HG02623 (cell line): ENCODE measurements at regions not wholly inside any gene's neighbourhood (a gene's known extent, or its start where the extent isn't known, plus 50 kb on each side); places are given as distances from the start of the nearest gene placed in this dataset.
"Not testable (repeated sequence)": the region's sequence is repeated elsewhere in the genome, so short reads cannot be mapped to it uniquely, and the experiment has no call there.

Experiments used
- ATAC-seq: cut with Tn5 transposase; IDR thresholded peaks from one replicate; pipeline ENCODE4 v1.9.1; 2021; ENCODE audit warnings: moderate library complexity; ENCODE audit not compliant: unreplicated experiment

- ATAC-seq = no peak
These were observed 262.5 kb upstream of the HS3ST1 start for GRCh38 chr4:11691236-11691635.

- no peak for ATAC-seq
These were observed 259.0 kb upstream of the HS3ST1 start for GRCh38 chr4:11687727-11688126.

GRCh38 chr4:11685481-11685880, 256.8 kb upstream of the HS3ST1 start:
- ATAC-seq = no peak

- no peak for ATAC-seq
These were observed 246.5 kb upstream of the HS3ST1 start for GRCh38 chr4:11675051-11675800.

GRCh38 chr4:11670304-11670703, 241.6 kb upstream of the HS3ST1 start:
- no peak for ATAC-seq

DNA sequence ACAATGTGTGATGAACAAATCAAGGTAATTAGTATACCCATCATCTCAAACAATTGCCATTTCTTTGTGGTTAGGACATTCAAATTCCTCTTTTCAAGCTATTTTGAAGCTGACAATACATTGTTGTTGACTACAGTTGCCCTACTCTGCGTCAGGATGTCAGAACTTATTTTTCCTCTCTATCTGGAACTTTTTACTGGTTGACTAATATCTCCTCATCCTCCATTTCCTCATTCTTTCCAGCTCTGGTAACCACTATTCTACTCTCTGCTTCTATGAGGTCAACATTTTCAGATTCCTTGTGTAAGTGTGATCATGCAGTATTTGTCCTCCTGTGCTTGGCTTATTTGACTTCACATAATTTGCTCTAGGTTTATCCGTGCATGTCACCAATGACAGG, 240.5 kb upstream of the HS3ST1 start:
- no peak for ATAC-seq

- ATAC-seq = no peak
These were observed 234.4 kb upstream of the HS3ST1 start for GRCh38 chr4:11663114-11663513.

DNA sequence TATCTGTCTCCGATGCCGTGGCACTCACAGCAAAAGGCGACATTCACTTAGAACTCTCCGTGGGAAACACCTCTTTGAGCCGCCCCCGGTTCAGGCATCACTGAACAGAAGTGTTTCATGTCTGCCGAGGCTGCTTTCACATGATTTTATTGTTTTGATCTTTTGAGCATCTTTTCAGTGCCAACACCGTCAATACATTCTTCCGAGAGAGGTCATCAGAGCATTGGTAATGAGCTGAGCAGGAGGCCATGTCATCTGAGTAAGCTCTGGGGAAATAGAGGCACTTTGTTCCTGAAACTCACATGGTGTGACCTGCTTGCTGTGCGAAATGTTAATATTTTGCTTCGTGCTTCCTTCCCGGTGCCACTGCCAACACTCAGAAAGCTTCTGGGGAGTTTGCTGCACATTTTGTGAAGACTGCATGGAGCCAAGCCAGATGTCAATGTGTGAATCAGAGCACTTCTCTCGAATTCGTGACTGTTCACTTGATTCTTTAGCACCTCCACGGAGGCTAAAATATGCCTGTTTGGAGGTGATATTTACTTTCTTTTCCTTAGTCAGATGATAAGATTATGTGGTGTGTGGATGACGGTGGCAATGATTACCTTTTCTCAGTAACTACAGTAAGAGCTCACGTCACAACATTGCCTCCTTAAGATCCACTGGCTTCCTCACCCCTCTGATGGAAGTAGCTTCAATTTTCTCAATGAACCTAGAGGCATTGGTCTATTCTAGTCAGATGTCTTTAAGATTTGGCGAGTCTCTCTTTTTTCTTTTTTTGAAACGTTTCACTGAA, 222.3 kb upstream of the HS3ST1 start:
- no peak for ATAC-seq

DNA sequence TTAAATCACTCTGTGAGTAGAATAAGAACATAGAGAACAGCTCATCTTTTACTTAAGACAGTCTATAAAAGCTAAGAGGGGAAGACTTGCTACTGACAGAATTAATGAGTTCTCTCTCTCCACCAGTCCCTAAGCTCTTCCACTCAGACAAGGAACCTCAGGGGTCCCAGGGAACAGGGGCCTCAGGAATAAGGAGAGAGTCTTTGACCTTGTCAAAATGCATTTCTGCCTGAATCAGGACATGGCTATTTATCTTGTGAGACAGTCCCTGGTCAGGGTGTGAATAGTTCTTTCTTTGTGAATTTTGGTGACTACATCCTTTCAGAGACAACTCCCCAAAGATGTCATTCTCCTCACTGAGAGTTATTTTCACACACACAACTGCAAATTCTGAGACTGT, 218.7 kb upstream of the HS3ST1 start:
- no peak for ATAC-seq

GRCh38 chr4:11643081-11643480, 214.4 kb upstream of the HS3ST1 start:
- not testable (repeated sequence) for ATAC-seq

GRCh38 chr4:11640584-11640983, 211.9 kb upstream of the HS3ST1 start:
- no peak for ATAC-seq

- no peak for ATAC-seq
These were observed 207.9 kb upstream of the HS3ST1 start for GRCh38 chr4:11636551-11636950.

DNA sequence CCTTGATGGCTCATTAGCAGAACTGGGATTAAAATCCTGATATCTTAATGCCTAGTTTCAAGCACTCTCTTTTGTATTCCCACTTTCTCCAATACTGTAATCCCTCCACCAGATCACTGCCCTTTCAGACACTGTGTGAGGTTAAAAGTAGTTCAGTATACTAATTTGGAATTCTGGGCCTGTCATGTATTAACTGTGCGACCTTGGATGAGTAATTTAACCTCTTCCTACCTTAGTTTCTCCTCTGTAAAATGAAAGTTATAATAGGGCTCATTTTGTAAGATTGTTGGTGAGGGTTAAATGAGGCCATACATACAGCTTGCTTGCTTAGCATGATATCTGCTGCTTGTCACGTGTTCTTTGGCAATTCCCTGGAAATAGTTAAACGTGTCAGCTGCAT, 207.3 kb upstream of the HS3ST1 start:
- ATAC-seq = no peak

DNA sequence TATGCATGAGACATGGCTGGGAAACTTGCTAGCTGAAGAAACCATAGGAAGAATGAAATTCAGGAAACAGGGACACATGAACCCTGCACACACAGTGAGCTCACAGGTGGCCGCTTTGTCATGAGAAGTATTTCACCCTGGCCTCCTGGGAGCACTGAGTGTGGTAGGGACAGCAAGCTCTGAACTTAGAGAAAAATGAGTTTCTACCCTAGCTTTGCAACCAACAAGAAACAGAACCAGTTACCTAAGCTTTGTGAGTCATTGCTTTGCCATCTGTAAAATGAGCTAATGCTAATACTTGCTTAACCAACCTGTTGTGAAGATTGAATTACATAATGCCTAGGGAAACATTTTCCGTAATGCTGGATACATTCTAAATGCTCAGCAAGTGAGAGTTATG, 206.6 kb upstream of the HS3ST1 start:
- no peak for ATAC-seq

GRCh38 chr4:11634283-11634682, 205.6 kb upstream of the HS3ST1 start:
- ATAC-seq = no peak

DNA sequence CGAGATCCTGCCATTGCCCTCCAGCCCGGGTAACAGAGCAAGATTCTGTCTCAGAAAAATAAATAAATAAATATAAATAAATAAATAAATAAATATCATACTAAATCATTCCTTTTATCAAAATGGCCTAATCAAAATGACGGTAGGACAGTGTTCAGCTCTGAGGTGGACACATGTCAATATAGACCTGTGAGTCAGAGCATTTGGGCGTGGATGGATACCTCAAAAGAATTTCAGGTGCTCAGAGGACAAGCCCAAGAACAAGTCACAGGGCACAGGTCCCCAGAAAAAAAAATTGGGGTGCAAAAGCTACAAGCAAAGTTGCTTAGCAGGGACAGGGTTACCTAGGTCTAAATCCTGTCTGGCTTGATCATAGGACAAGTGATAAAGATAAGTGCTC, 204.7 kb upstream of the HS3ST1 start:
- no peak for ATAC-seq

GRCh38 chr4:11632483-11632882, 203.8 kb upstream of the HS3ST1 start:
- no peak for ATAC-seq

GRCh38 chr4:11632025-11632424, 203.3 kb upstream of the HS3ST1 start:
- no peak for ATAC-seq

GRCh38 chr4:11631416-11631815, 202.7 kb upstream of the HS3ST1 start:
- no peak for ATAC-seq

- no peak for ATAC-seq
These were observed 199.5 kb upstream of the HS3ST1 start for GRCh38 chr4:11628093-11628725.

DNA sequence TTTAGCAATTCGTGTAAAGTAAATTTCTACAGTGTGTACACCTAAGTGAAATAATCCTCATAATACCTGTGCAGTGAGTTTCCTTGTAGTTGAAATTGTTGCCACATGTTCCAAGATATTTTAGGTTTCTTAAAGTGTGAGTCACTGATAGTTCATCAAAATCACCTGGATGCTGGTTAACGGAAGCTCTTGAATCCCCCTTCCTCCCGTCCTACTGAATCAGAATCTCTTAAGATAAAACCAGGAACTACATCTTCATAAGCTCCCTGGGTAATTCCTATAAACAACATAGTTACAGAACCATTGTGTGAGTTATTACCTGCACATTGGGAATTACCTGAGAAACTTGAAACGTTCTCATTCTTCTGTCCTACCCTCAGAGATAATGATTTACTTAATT, 197.4 kb upstream of the HS3ST1 start:
- no peak for ATAC-seq

GRCh38 chr4:11625211-11625610, 196.5 kb upstream of the HS3ST1 start:
- ATAC-seq = no peak
